ENCODE measurements at regions not wholly inside any gene's neighbourhood (a gene's known extent, or its start where the extent isn't known, plus 50 kb on each side); places are given as distances from the start of the nearest gene placed in this dataset.

DNA sequence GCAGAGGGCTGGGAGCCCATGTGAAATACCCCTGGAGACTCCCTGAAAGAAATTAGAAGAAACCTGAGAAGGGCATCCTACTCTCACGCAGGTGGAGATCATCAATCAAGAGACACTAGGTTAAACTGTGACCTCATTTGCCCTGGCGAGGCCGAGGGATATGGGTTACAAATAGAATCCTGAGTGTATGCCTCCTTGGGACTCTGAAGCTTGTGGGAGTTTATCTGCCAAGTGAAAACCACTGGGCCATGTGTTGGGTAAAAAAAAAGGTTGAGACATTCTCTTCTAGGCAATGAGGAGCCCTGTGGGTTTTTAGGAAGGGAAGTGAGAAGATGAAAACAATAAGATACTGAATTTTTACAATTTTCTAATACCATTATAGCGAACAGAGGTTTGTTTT is 160.7 kb upstream of the ARID2 start:
- no peaks in the 10 kb centered on the region for H3K36me3 Mint-ChIP-seq (ENCODE audit: low read depth)
- H3K27ac Mint-ChIP-seq: no peak overlapping the region
- no peaks in the 10 kb centered on the region for H3K9me3 Mint-ChIP-seq
- H3K4me3 Mint-ChIP-seq: no peak overlapping the region
- H3K27me3 Mint-ChIP-seq: no peaks in the 10 kb centered on the region
- DNase-seq (no peak), ATAC-seq (no peak)
- H3K4me1 Mint-ChIP-seq: no peaks in the 10 kb centered on the region

- Mint-ChIP-seq H3K4me1 (no peaks in the 10 kb centered on the region), H3K27ac (no peak overlapping the region), H3K9me3 (no peaks in the 10 kb centered on the region), H3K4me3 (no peak overlapping the region), H3K27me3 (no peaks in the 10 kb centered on the region), H3K36me3 (ENCODE audit: low read depth) (no peaks in the 10 kb centered on the region)
- ATAC-seq (no peak), DNase-seq (no peak)
These were observed 159.0 kb upstream of the ARID2 start for GRCh38 chr12:45570501-45570900.

DNA sequence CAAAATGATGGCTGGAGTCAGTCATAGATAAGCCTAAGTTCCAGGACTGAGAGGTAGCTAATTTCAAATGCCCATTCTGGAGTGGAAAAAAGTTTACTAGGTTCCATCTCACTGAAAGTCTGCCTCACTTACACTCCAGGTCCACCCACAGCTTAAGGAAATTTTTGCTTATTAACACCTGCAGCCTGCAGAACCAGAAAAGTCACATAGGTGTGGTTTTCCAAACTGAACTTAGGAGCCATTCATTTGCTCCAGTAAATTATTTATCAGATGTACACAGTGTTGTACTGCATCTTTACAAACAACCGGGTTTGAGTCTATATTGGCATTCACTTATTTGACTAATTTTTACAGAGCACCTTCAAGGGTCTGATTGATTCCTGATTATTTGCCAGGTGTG is 157.4 kb upstream of the ARID2 start:
- Mint-ChIP-seq H3K9me3 (no peaks in the 10 kb centered on the region), H3K4me1 (peaks cover 10% of the 10 kb centered on the region), H3K36me3 (ENCODE audit: low read depth) (no peaks in the 10 kb centered on the region), H3K4me3 (no peak overlapping the region), H3K27ac (no peak overlapping the region), H3K27me3 (no peaks in the 10 kb centered on the region)
- ATAC-seq (no peak), DNase-seq (no peak)

DNA sequence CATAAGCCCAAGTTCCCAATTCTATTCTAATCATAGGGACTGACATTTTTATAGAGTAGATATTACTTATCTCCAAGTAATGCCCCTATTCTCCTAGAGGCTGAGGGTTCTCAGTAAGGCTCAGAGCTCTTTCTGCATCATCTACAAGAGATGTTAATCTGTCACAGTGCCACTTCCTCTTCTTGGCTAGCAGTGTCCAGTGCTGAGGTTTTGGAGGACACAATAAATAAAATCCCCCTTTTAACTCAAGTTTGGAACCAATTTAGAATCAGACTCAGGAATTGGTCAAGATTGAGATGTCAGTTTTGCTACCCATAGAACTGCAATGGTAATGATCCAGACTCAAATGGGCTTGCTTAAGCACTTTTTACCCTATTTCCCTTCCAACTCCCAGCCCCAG is 154.1 kb upstream of the ARID2 start:
- DNase-seq (no peak), ATAC-seq (no peak)
- Mint-ChIP-seq H3K27me3 (no peaks in the 10 kb centered on the region), H3K36me3 (ENCODE audit: low read depth) (no peaks in the 10 kb centered on the region), H3K27ac (no peak overlapping the region), H3K9me3 (no peaks in the 10 kb centered on the region), H3K4me3 (no peak overlapping the region), H3K4me1 (peaks cover 17% of the 10 kb centered on the region)

GRCh38 chr12:45575823-45576475 is 153.6 kb upstream of the ARID2 start:
- H3K4me3 Mint-ChIP-seq: no peak overlapping the region
- ATAC-seq: no peak
- H3K4me1 Mint-ChIP-seq: peaks cover 17% of the 10 kb centered on the region
- DNase-seq: no peak
- H3K9me3 Mint-ChIP-seq: no peaks in the 10 kb centered on the region
- H3K27ac Mint-ChIP-seq: no peak overlapping the region
- H3K36me3 Mint-ChIP-seq (ENCODE audit: low read depth): no peaks in the 10 kb centered on the region
- H3K27me3 Mint-ChIP-seq: no peaks in the 10 kb centered on the region

DNA sequence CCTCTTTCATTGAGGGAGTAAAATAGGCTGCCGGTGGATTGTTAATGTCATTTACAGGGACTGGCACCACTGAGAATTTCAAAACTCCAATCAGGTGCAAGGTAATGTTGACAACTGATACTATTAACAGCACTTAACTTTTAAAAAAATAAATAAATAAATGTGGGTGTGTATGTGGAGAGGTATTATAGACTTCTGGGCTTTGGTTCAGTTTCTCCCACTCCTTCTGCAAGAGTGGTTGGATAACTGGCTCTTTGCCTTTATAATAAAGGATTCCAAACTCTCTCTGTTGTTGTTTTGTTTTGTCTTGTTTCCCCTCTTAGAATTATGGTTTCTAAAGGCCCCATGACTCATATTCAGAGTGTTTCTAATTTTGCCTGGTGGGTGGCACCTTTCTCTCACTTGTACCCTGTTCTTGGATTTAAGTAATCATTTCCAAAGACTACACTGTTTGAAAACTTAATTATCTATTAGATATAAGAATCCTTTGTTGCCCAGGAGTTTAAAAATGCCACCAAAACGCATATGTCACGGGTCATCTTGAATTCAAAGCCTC is 151.6 kb upstream of the ARID2 start:
- ATAC-seq: no peak
- Mint-ChIP-seq H3K4me3 (no peak overlapping the region), H3K4me1 (peaks cover 17% of the 10 kb centered on the region), H3K27ac (no peak overlapping the region), H3K9me3 (peaks cover 3% of the 10 kb centered on the region), H3K27me3 (peaks cover 3% of the 10 kb centered on the region), H3K36me3 (ENCODE audit: low read depth) (no peaks in the 10 kb centered on the region)
- DNase-seq: no peak

DNA sequence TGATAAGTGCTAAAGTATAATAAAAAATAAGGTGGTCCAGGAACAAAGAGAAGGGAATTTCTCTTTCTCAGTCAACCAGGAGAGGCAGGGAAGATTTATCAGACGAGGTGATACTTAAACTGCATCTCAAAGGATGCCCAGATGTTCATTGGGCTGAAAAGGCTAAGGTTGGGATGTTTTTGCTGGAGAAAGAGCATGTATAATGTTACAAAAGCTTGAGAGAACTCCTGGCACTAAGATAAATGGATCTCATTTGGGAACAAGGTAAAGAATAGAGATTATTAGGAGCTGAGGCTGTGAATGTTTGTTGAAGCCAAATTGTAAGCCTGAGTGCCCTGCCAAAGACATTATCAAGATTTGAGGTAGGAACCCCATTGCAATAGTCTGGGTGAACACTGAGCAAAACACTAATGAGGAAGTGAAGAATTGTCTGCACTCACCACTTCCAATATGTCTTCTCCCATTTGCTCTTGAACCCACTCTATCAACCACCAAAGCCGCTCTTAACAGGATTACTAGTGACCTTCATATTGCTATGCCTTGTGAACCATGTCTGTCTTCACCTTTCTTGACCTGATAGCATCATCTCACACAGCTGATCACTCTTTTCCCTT is 149.0 kb upstream of the ARID2 start:
- ATAC-seq (no peak), DNase-seq (no peak)
- Mint-ChIP-seq H3K4me1 (peaks cover 17% of the 10 kb centered on the region), H3K27ac (no peak overlapping the region), H3K27me3 (peaks cover 3% of the 10 kb centered on the region), H3K36me3 (ENCODE audit: low read depth) (no peaks in the 10 kb centered on the region), H3K9me3 (peaks cover 3% of the 10 kb centered on the region), H3K4me3 (no peak overlapping the region)

DNA sequence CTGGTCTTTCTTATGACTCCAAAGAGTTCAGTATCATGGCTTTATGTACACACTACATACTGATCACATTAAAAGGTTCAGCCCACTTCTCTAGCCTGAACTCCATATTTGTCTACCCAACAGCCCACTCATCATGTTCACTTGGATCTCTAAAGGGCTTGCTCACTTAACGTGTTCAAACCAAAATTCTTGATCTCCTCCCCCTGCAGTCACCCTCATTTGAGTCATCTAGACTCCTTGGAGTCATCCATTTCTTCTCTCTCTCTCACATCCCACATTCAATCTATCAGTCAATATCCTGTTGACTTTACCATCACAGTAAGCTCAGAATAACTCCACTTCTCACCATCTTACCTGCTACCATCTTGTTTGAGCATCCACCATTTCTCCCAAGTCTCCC is 148.4 kb upstream of the ARID2 start:
- H3K27me3 Mint-ChIP-seq: peaks cover 3% of the 10 kb centered on the region
- H3K27ac Mint-ChIP-seq: no peak overlapping the region
- no peak for DNase-seq
- peaks cover 14% of the 10 kb centered on the region for H3K4me1 Mint-ChIP-seq
- no peak overlapping the region for H3K4me3 Mint-ChIP-seq
- H3K9me3 Mint-ChIP-seq: peaks cover 3% of the 10 kb centered on the region
- no peaks in the 10 kb centered on the region for H3K36me3 Mint-ChIP-seq (ENCODE audit: low read depth)
- no peak for ATAC-seq

GRCh38 chr12:45582536-45582935 is 147.0 kb upstream of the ARID2 start:
- peaks cover 3% of the 10 kb centered on the region for H3K27me3 Mint-ChIP-seq
- ATAC-seq: no peak
- H3K4me3 Mint-ChIP-seq: no peak overlapping the region
- DNase-seq: no peak
- H3K4me1 Mint-ChIP-seq: peaks cover 4% of the 10 kb centered on the region
- no peak overlapping the region for H3K27ac Mint-ChIP-seq
- peaks cover 3% of the 10 kb centered on the region for H3K9me3 Mint-ChIP-seq
- no peaks in the 10 kb centered on the region for H3K36me3 Mint-ChIP-seq (ENCODE audit: low read depth)

DNA sequence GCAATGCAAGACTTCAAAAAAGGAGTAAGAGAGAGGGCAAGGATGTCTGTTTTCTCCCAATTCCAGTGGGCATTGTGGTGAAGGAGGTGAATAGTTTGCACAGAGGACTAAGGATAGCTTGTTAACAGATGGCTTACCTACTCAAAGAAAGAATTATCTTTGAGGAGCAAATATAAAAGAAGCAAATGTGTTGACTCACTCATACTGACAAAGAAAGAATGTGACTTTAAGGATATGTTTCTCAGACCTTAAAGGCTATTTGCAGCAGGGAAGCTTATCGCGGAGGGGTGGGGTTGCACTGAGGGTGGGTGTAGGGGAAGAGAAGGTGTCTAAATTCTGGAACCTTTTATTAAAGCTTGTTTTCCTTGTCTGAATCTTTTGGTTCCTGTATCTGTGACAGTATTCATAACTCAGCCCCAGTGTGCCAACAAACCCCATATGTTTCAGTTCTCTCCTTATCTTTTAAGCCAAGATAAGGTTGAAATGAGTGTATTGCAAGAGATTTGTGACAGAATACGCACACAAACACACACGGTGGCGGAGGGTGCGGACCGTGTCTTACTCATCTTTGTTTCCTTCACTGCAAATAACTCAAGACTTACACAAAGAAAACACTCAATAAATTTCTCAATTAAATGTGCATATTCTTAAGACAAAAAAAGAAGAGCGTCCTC is 146.4 kb upstream of the ARID2 start:
- Mint-ChIP-seq H3K27me3 (peaks cover 3% of the 10 kb centered on the region), H3K9me3 (peaks cover 3% of the 10 kb centered on the region), H3K36me3 (ENCODE audit: low read depth) (no peaks in the 10 kb centered on the region), H3K27ac (no peak overlapping the region), H3K4me3 (no peak overlapping the region), H3K4me1 (peaks cover under 1% of the 10 kb centered on the region)
- DNase-seq (no peak), ATAC-seq (no peak)

- DNase-seq (no peak), ATAC-seq (no peak)
- Mint-ChIP-seq H3K4me3 (no peak overlapping the region), H3K9me3 (peaks cover 3% of the 10 kb centered on the region), H3K4me1 (no peaks in the 10 kb centered on the region), H3K27me3 (peaks cover 3% of the 10 kb centered on the region), H3K36me3 (ENCODE audit: low read depth) (no peaks in the 10 kb centered on the region), H3K27ac (no peak overlapping the region)
These were observed 145.2 kb upstream of the ARID2 start for GRCh38 chr12:45584336-45584735.

- H3K27me3 Mint-ChIP-seq: peaks cover 3% of the 10 kb centered on the region
- DNase-seq (no peak), ATAC-seq (no peak)
- H3K27ac Mint-ChIP-seq: no peak overlapping the region
- no peak overlapping the region for H3K4me3 Mint-ChIP-seq
- H3K9me3 Mint-ChIP-seq: peaks cover 3% of the 10 kb centered on the region
- H3K4me1 Mint-ChIP-seq: no peaks in the 10 kb centered on the region
- no peaks in the 10 kb centered on the region for H3K36me3 Mint-ChIP-seq (ENCODE audit: low read depth)
These were observed 143.8 kb upstream of the ARID2 start for GRCh38 chr12:45585522-45586230.

DNA sequence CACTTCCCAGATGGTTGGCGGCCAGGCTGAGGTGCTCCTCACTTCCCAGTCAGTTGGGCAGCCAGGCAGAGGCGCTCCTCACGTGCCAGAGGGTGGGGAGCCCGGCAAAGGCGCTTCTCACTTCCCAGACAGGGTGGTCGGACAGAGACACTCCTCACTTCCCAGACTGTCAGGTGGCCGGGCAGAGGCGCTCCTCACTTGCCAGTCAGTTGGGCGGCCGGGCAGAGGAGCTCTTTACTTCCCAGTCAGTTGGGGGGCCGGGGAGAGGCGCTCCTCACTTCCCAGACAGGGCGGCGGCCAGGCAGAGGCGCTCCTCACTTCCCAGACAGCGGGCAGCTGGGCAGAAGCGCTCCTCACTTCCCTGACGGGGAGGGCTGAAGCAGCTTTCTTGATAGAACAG is 143.0 kb upstream of the ARID2 start:
- Mint-ChIP-seq H3K27ac (no peak overlapping the region), H3K4me1 (no peaks in the 10 kb centered on the region), H3K36me3 (ENCODE audit: low read depth) (no peaks in the 10 kb centered on the region), H3K27me3 (no peaks in the 10 kb centered on the region), H3K9me3 (no peaks in the 10 kb centered on the region), H3K4me3 (no peak overlapping the region)
- no peak for DNase-seq
- ATAC-seq: no peak

DNA sequence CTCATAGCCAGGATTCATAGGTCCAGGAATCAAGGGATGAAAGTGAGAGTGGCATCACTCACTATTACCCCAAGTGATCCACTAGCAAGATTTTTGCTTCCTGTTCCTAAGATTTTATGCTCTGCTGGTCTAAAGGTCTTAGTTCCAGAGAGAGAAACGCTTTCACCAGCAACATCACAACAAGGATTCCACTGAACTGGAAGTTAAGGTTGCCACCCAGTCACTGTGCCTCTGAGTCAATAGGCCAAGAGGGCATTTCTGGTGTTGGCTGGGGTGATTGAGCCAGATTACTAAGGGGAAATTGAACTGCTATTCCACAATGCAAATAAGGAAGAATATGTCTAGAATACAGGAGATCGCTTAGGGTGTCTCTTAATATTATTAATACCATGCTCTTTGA is 142.5 kb upstream of the ARID2 start:
- DNase-seq: no peak
- Mint-ChIP-seq H3K27ac (no peak overlapping the region), H3K27me3 (no peaks in the 10 kb centered on the region), H3K4me1 (no peaks in the 10 kb centered on the region), H3K36me3 (ENCODE audit: low read depth) (no peaks in the 10 kb centered on the region), H3K9me3 (no peaks in the 10 kb centered on the region), H3K4me3 (no peak overlapping the region)
- no peak for ATAC-seq

Data from activated naive CD8-positive, alpha-beta T cell treated with anti-CD3 and anti-CD28 coated beads, Interleukin-2, amount 50 U/mL, for 24 hours (primary cell).